ENCODE measurements at regions not wholly inside any gene's neighbourhood (a gene's known extent, or its start where the extent isn't known, plus 50 kb on each side); places are given as distances from the start of the nearest gene placed in this dataset.

DNA sequence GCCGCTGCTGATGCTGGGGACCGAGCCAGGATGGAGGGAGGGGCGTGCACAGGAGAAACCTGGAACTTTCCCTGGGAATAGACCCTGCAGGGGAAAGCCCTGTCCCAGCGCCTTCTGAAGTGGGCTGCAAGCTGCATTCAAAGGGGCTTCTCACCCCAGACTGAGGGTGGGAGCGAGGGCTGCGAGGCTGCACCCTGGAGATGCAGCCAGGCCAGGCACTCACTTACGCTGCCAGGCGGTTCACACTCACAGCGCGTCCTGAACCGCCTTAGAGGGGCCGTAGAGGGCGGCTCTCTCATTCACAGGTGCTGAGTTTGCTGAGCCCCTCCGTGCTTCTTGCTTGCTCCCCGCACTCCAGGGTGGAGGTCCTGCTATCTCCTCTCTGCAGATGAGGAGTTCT is 208.5 kb upstream of the C14orf180 start:
- TF ChIP-seq POLR2A (IDR thresholded peaks at IDR 0.05; ENCODE audit: low read length) (no peak), GATA1 (IDR thresholded peaks at IDR 0.05; ENCODE audit: low read depth, low read length) (no peak)

All from erythroblast (primary cell).